Neural progenitor cell (in vitro differentiated cells): ENCODE measurements at regions not wholly inside any gene's neighbourhood (a gene's known extent, or its start where the extent isn't known, plus 50 kb on each side); places are given as distances from the start of the nearest gene placed in this dataset.
A peak's percentile ranks its signal among the peaks of the same experiment; 100 is the strongest.

ENCODE experiments used
- DNase-seq: peaks from one replicate; pipeline ENCODE4 v3.0.0-alpha.2; 2016; ENCODE audit warnings: low spot score
- H2AFZ ChIP-seq: fragments of 200-600 bp; sonication (generic); replicated peaks from 2 replicates; pipeline ENCODE4 v1.6.1; 2016; ENCODE audit warnings: antibody characterized with exemption
- H3F3A ChIP-seq: fragments of 200-600 bp; sonication (generic); 2 replicates; pipeline ENCODE4 v1.6.1; 2016; ENCODE audit warnings: antibody characterized with exemption, low read depth
- H3K27ac ChIP-seq: fragments of 200-600 bp; sonication (generic); 2 replicates; pipeline ENCODE4 v1.5.1; 2016; ENCODE audit warnings: mild to moderate bottlenecking
- H3K27me3 ChIP-seq: fragments of 200-600 bp; sonication (generic); 2 replicates; pipeline ENCODE4 v1.6.1; 2016; ENCODE audit warnings: mild to moderate bottlenecking, moderate library complexity
- H3K36me3 ChIP-seq: fragments of 200-600 bp; sonication (generic); 2 replicates; pipeline ENCODE4 v1.5.1; 2016
- H3K4me1 ChIP-seq: fragments of 200-600 bp; sonication (generic); 2 replicates; pipeline ENCODE4 v1.6.1; 2016; ENCODE audit warnings: mixed run types
- H3K4me2 ChIP-seq: fragments of 200-600 bp; sonication (generic); 2 replicates; pipeline ENCODE4 v1.6.1; 2016
- H3K4me3 ChIP-seq: fragments of 200-600 bp; sonication (generic); 2 replicates; pipeline ENCODE4 v1.5.1; 2016
- H3K79me2 ChIP-seq: fragments of 200-600 bp; sonication (generic); 2 replicates; pipeline ENCODE4 v1.6.1; 2016; ENCODE audit warnings: low read depth
- H3K9ac ChIP-seq: fragments of 200-600 bp; sonication (generic); 2 replicates; pipeline ENCODE4 v1.6.1; 2016
- H3K9me3 ChIP-seq: fragments of 200-600 bp; sonication (generic); 2 replicates; pipeline ENCODE4 v1.5.1; 2016; ENCODE audit warnings: low read depth
- H4K20me1 ChIP-seq: fragments of 200-600 bp; sonication (generic); 2 replicates; pipeline ENCODE4 v1.6.1; 2016; ENCODE audit warnings: low read depth
- H3K27ac Mint-ChIP-seq: 3 replicates; pipeline ENCODE4 v1.8.0; 2021; ENCODE audit warnings: mixed read lengths
- H3K27me3 Mint-ChIP-seq: 2 replicates; pipeline ENCODE4 v1.8.0; 2022; ENCODE audit warnings: low read depth, mild to moderate bottlenecking, inconsistent platforms, moderate library complexity, mixed read lengths; ENCODE audit not compliant: insufficient read depth
- H3K36me3 Mint-ChIP-seq: 3 replicates; pipeline ENCODE4 v1.8.0; 2021; ENCODE audit warnings: mixed read lengths
- H3K4me1 Mint-ChIP-seq: 3 replicates; pipeline ENCODE4 v1.8.0; 2021; ENCODE audit warnings: mixed read lengths
- H3K4me3 Mint-ChIP-seq: 3 replicates; pipeline ENCODE4 v1.8.0; 2021; ENCODE audit warnings: mild to moderate bottlenecking, moderate library complexity, mixed read lengths
- H3K9me3 Mint-ChIP-seq: 3 replicates; pipeline ENCODE4 v1.8.0; 2020; ENCODE audit warnings: mixed read lengths
- EZH2 ChIP-seq: fragments of 200-600 bp; sonication (generic); IDR thresholded peaks from 2 replicates; pipeline ENCODE4 v1.6.1; 2017; ENCODE audit warnings: antibody characterized with exemption, mild to moderate bottlenecking, moderate library complexity
- EZH2phosphoT487 ChIP-seq: fragments of 200-600 bp; sonication (generic); IDR thresholded peaks from 2 replicates; pipeline ENCODE4 v1.6.1; 2017; ENCODE audit warnings: antibody characterized with exemption
- TF ChIP-seq, protein P1 (sequence below): fragments of 200-600 bp; sonication (generic); IDR thresholded peaks from 2 replicates; pipeline ENCODE4 v1.5.1; 2017; ENCODE audit warnings: antibody characterized with exemption, mild to moderate bottlenecking

DNA sequence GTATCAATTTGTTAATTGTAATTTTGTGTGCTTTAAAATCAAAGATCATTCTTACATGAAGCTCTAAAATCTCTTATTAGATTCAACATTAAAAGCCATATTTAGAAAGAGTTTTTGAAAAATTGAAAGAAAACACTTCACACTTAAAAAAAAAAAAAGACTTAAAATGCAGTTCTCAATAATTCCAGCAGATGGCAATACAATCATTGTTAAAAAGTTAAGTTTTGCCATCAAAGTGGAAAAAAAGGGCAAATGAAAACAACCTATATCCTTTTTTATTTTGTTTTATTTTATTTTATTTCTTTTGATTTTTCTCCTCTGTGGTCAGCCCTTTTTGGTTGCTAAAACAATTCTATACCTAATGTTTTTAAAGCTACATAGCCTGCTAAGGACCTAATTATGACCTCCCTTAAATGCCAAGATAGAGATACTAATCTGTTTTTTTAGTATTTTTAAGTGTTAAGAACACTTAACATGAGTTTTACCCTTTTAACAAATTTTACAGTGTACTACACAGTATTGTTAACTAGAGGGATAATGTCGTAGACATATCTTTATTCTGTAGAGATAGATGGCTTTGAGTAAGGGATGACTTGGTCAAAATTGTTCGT, 154.2 kb upstream of the DAB2 start:
- DNase-seq = no peak

DNA sequence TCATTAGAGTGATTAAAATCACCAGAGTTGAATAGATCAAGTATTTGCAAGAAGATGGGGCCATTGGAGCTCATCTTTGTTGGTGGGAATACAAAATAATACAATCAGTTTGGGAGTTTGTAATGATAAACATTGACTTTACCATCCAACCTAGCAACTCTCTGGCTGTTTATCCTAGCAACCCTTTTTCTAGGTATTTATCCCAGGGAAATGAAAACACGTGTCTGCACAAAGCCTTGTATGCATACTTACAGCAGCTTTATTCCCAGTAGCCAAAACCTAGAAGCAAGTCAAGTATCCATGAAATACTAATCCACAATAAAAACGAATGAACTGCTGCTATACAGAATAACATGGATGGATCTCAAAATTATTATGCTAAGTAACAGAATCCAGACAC, 152.7 kb upstream of the DAB2 start:
- Histone ChIP-seq H3K9ac (no peak overlapping the region), H3K36me3 (no peaks in the 10 kb centered on the region), H3F3A (no peaks in the 10 kb centered on the region), H2AFZ (no peak overlapping the region), H3K27ac (no peak overlapping the region), H3K4me3 (no peak overlapping the region), H4K20me1 (no peaks in the 10 kb centered on the region), H3K4me2 (no peak overlapping the region), H3K27me3 (no peaks in the 10 kb centered on the region), H3K9me3 (no peaks in the 10 kb centered on the region), H3K79me2 (no peaks in the 10 kb centered on the region), H3K4me1 (no peaks in the 10 kb centered on the region)
- Mint-ChIP-seq H3K4me1 (peaks cover 3% of the 10 kb centered on the region), H3K9me3 (no peaks in the 10 kb centered on the region), H3K27ac (no peak overlapping the region), H3K36me3 (no peaks in the 10 kb centered on the region), H3K4me3 (no peak overlapping the region), H3K27me3 (peaks cover 3% of the 10 kb centered on the region)
- no peak for DNase-seq
- TF ChIP-seq, protein P1, sequence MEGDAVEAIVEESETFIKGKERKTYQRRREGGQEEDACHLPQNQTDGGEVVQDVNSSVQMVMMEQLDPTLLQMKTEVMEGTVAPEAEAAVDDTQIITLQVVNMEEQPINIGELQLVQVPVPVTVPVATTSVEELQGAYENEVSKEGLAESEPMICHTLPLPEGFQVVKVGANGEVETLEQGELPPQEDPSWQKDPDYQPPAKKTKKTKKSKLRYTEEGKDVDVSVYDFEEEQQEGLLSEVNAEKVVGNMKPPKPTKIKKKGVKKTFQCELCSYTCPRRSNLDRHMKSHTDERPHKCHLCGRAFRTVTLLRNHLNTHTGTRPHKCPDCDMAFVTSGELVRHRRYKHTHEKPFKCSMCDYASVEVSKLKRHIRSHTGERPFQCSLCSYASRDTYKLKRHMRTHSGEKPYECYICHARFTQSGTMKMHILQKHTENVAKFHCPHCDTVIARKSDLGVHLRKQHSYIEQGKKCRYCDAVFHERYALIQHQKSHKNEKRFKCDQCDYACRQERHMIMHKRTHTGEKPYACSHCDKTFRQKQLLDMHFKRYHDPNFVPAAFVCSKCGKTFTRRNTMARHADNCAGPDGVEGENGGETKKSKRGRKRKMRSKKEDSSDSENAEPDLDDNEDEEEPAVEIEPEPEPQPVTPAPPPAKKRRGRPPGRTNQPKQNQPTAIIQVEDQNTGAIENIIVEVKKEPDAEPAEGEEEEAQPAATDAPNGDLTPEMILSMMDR = no peak
- TF ChIP-seq EZH2 (no peak), EZH2phosphoT487 (no peak)

More for the DNA sequence above, 154.2 kb upstream of the DAB2 start:
- no peak overlapping the region for H3K9ac ChIP-seq
- H3K27ac ChIP-seq = no peak overlapping the region
- no peak overlapping the region for H2AFZ ChIP-seq
- H3K4me1 ChIP-seq = no peaks in the 10 kb centered on the region
- H3K9me3 Mint-ChIP-seq = no peaks in the 10 kb centered on the region
- H3K36me3 ChIP-seq = no peaks in the 10 kb centered on the region
- H4K20me1 ChIP-seq = no peaks in the 10 kb centered on the region
- H3K4me2 ChIP-seq = no peak overlapping the region
- no peaks in the 10 kb centered on the region for H3K79me2 ChIP-seq
- H3K4me3 ChIP-seq = no peak overlapping the region
- H3K27me3 Mint-ChIP-seq = peaks cover 1% of the 10 kb centered on the region
- H3F3A ChIP-seq = no peaks in the 10 kb centered on the region
- H3K27ac Mint-ChIP-seq = no peak overlapping the region
- no peaks in the 10 kb centered on the region for H3K9me3 ChIP-seq
- H3K4me1 Mint-ChIP-seq = peaks cover 3% of the 10 kb centered on the region
- H3K36me3 Mint-ChIP-seq = no peaks in the 10 kb centered on the region
- H3K27me3 ChIP-seq = no peaks in the 10 kb centered on the region
- H3K4me3 Mint-ChIP-seq = no peak overlapping the region
- TF ChIP-seq, protein P1 = peak; percentile 77
- no peak for TF ChIP-seq EZH2

DNA sequence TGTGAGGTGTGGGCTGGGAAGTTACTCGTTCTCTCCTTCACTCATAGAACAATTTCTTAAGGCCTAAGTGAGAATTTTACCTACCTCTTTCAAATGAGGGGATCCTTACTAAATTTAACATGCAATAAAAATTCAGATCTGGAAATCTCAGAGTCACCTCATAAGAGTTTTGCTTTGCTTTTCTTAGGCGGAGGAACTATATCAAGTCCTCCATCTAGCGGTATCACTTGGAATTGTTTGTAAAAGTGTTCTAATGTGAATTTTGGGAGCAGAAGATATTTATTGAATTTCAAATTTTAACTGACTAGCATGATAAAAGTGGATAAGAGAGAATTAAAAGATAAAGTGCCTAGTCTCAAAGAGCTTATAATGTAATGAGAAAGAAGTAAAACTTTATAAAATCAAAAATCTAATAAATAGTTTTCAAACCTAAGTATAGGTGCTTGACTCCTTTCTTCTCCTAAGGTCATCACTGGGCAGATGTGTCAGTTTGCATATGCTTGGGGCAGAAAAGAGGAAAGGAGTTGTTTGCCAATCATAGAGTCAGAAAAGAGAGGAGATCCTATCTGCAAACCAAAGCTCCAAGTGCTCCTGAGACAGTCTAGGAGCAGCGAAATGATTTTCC, 145.7 kb upstream of the DAB2 start:
- no peaks in the 10 kb centered on the region for H3K36me3 Mint-ChIP-seq

More for the DNA sequence above, 145.7 kb upstream of the DAB2 start:
- Histone ChIP-seq H4K20me1 (no peaks in the 10 kb centered on the region), H3K27ac (no peak overlapping the region), H3F3A (no peaks in the 10 kb centered on the region), H3K4me3 (no peak overlapping the region), H2AFZ (no peak overlapping the region), H3K36me3 (no peaks in the 10 kb centered on the region), H3K9ac (no peak overlapping the region), H3K4me2 (no peak overlapping the region), H3K79me2 (no peaks in the 10 kb centered on the region), H3K9me3 (no peaks in the 10 kb centered on the region), H3K27me3 (no peaks in the 10 kb centered on the region), H3K4me1 (no peaks in the 10 kb centered on the region)
- H3K4me1 Mint-ChIP-seq = no peaks in the 10 kb centered on the region
- peaks cover 3% of the 10 kb centered on the region for H3K27me3 Mint-ChIP-seq
- H3K9me3 Mint-ChIP-seq = no peaks in the 10 kb centered on the region
- TF ChIP-seq EZH2phosphoT487 = no peak
- TF ChIP-seq, protein P1 = peak; percentile 73
- DNase-seq = peak; percentile 47
- no peak overlapping the region for H3K27ac Mint-ChIP-seq
- no peak overlapping the region for H3K4me3 Mint-ChIP-seq
